Activated CD8-positive, alpha-beta T cell treated with anti-CD3 and anti-CD28 coated beads, Interleukin-2, amount 10 ng/mL, durations not matched to agents 7 days and 5 days (primary cell): ENCODE measurements at regions not wholly inside any gene's neighbourhood (a gene's known extent, or its start where the extent isn't known, plus 50 kb on each side); places are given as distances from the start of the nearest gene placed in this dataset.

Experiments used
- ATAC-seq: fragments of 150-1000 bp; cut with Tn5 transposase; one replicate; pipeline ENCODE4 v1.10.0; 2021; ENCODE audit warnings: moderate library complexity
- CTCF ChIA-PET: fragments of 350-600 bp; sonication (Branson Sonifier 250); formaldehyde crosslinking; loops from one replicate; lab custom pipeline; 2021; ENCODE audit warnings: antibody characterized with exemption; lab: Charles Lee
- POLR2A ChIA-PET: fragments of 350-600 bp; sonication (Branson Sonifier 250); formaldehyde crosslinking; loops from one replicate; lab custom pipeline; 2021; ENCODE audit warnings: antibody characterized with exemption; lab: Charles Lee
- DNase-seq: peaks from one replicate; pipeline ENCODE4 v3.0.0-alpha.2; 2020
- H3K27ac Mint-ChIP-seq: one replicate; pipeline ENCODE4 v1.8.0; 2021; ENCODE audit warnings: mild to moderate bottlenecking, mixed read lengths
- H3K27me3 Mint-ChIP-seq: one replicate; pipeline ENCODE4 v1.8.0; 2021; ENCODE audit warnings: low read depth, mixed read lengths
- H3K36me3 Mint-ChIP-seq: one replicate; pipeline ENCODE4 v1.8.0; 2021; ENCODE audit warnings: low read depth, mixed read lengths
- H3K4me1 Mint-ChIP-seq: one replicate; pipeline ENCODE4 v1.8.0; 2021; ENCODE audit warnings: low read depth, mixed read lengths
- H3K4me3 Mint-ChIP-seq: one replicate; pipeline ENCODE4 v1.8.0; 2021; ENCODE audit warnings: mild to moderate bottlenecking, mixed read lengths
- H3K9me3 Mint-ChIP-seq: one replicate; pipeline ENCODE4 v1.8.0; 2022; ENCODE audit warnings: mixed read lengths; ENCODE audit not compliant: insufficient read depth

DNA sequence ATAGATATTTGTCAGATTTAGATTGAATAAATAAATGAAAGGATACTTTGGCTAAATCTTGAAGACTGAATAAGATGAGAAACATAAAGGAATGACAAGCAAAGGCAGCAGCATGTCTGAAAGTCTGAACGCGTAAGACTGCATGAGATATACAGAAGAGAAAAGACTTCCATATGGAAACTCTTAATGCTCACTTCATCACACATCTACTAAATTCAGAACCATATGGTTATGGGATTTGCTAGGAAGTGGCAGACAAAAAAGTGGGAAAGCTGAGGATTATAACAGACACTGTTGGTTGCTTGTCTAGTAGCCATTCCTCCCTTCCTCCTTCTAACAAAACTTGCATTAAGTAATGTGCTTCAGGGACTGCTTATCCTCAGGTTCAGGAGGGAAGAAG lies 446.7 kb downstream of the KCTD12 start:
- no peaks in the 10 kb centered on the region for H3K4me1 Mint-ChIP-seq
- no peak overlapping the region for H3K27ac Mint-ChIP-seq
- H3K36me3 Mint-ChIP-seq: no peaks in the 10 kb centered on the region
- ChIA-PET POLR2A (no interaction called here), CTCF (no interaction called here)
- no peak overlapping the region for H3K4me3 Mint-ChIP-seq
- ATAC-seq (no peak), DNase-seq (no peak)
- no peaks in the 10 kb centered on the region for H3K9me3 Mint-ChIP-seq
- no peaks in the 10 kb centered on the region for H3K27me3 Mint-ChIP-seq

- POLR2A ChIA-PET: no interaction called here
- H3K36me3 Mint-ChIP-seq: no peaks in the 10 kb centered on the region
These were observed 448.2 kb downstream of the KCTD12 start for GRCh38 chr13:76438050-76438449.

DNA sequence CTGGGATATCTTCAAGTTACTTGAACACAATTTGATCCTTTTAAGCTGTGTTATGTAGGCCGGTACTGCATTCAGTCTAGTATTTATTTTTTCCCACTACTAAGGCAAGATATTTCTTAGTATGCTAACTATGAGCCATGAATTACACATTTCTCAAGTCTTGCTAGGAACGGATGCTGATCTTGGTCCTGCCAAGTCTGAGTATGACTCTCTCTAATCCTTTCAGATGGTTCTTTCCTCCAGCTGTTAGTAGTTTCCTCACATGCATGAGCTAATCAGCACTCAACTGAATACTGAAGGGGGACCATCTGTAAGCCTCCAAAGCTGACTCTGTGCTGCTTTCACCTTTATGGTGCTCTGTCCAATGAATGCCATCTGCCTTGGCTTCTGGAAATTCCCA lies 460.3 kb downstream of the KCTD12 start:
- CTCF ChIA-PET: no interaction called here
- ATAC-seq (no peak), DNase-seq (no peak)
- Mint-ChIP-seq H3K9me3 (no peaks in the 10 kb centered on the region), H3K27ac (no peak overlapping the region), H3K4me3 (no peak overlapping the region), H3K4me1 (no peaks in the 10 kb centered on the region), H3K36me3 (no peaks in the 10 kb centered on the region), H3K27me3 (no peaks in the 10 kb centered on the region)
- POLR2A ChIA-PET: no interaction called here

More at GRCh38 chr13:76438050-76438449, 448.2 kb downstream of the KCTD12 start:
- CTCF ChIA-PET: no interaction called here
- ATAC-seq (no peak), DNase-seq (no peak)
- Mint-ChIP-seq H3K27ac (no peak overlapping the region), H3K4me1 (no peaks in the 10 kb centered on the region), H3K9me3 (no peaks in the 10 kb centered on the region), H3K4me3 (no peak overlapping the region), H3K27me3 (no peaks in the 10 kb centered on the region)

- POLR2A ChIA-PET: no interaction called here
- Mint-ChIP-seq H3K9me3 (no peaks in the 10 kb centered on the region), H3K27ac (no peak overlapping the region), H3K36me3 (no peaks in the 10 kb centered on the region), H3K4me3 (no peak overlapping the region), H3K4me1 (no peaks in the 10 kb centered on the region), H3K27me3 (no peaks in the 10 kb centered on the region)
- CTCF ChIA-PET: no interaction called here
- DNase-seq (no peak), ATAC-seq (no peak)
These were observed 465.2 kb downstream of the KCTD12 start for GRCh38 chr13:76421011-76421410.

DNA sequence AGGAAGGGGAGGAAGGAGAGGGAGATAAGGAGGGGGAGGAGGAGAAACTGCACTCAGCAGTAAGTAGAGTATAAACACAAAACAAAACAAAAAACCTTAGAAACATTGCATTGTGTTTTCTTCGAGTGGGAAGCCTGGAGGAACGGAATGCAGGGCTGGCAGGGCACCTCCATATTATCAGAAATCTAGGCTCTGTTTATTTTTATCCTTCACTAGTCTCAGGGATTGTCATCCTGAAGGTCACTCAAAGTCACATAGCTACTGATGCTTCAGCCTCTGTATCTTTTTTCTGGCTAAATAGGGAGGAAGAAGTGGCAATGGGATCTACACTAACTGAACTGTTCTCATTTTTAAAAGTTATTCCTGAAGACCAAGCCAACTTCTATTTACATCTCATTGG lies 467.8 kb downstream of the KCTD12 start:
- Mint-ChIP-seq H3K4me3 (no peak overlapping the region), H3K36me3 (no peaks in the 10 kb centered on the region), H3K27ac (no peak overlapping the region), H3K27me3 (no peaks in the 10 kb centered on the region), H3K4me1 (no peaks in the 10 kb centered on the region), H3K9me3 (no peaks in the 10 kb centered on the region)
- no peak for ATAC-seq
- ChIA-PET CTCF (interaction anchor here (0.6 kb wide), 1 partner anchor 541 kb away, joined by 3 read pairs; no protein-coding TSS in a partner anchor), POLR2A (interaction anchor here (0.7 kb wide), 1 partner anchor 986 kb away, joined by 3 read pairs; no protein-coding TSS in a partner anchor)
- no peak for DNase-seq

GRCh38 chr13:76414320-76414719 lies 471.9 kb downstream of the KCTD12 start:
- ChIA-PET POLR2A (no interaction called here), CTCF (no interaction called here)
- no peaks in the 10 kb centered on the region for H3K27me3 Mint-ChIP-seq
- no peak overlapping the region for H3K27ac Mint-ChIP-seq
- no peaks in the 10 kb centered on the region for H3K4me1 Mint-ChIP-seq
- no peaks in the 10 kb centered on the region for H3K36me3 Mint-ChIP-seq
- no peak for DNase-seq
- ATAC-seq: no peak
- H3K9me3 Mint-ChIP-seq: no peaks in the 10 kb centered on the region
- no peak overlapping the region for H3K4me3 Mint-ChIP-seq

DNA sequence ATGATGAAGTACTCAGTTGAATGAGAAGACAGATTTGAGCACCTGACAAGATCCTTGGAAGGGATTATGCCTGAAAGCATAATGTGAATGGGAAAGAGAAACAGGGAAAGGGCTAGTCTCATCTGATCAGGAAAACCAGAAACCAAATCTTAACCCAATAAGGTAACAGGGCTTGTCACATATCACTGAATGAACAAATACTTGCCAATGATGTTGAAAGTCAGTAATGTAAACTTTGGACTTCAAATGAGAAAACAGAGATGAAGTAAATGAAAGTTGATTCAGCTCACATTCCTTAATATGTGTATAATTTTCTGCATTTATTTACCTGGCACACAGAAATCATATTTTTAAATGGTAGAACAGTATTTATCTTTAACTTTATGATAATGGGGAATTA lies 480.0 kb downstream of the KCTD12 start:
- ChIA-PET CTCF (no interaction called here), POLR2A (no interaction called here)
- H3K27ac Mint-ChIP-seq: no peak overlapping the region
- H3K4me1 Mint-ChIP-seq: no peaks in the 10 kb centered on the region
- DNase-seq (no peak), ATAC-seq (no peak)
- H3K9me3 Mint-ChIP-seq: no peaks in the 10 kb centered on the region
- H3K4me3 Mint-ChIP-seq: no peak overlapping the region
- no peaks in the 10 kb centered on the region for H3K36me3 Mint-ChIP-seq
- H3K27me3 Mint-ChIP-seq: no peaks in the 10 kb centered on the region

DNA sequence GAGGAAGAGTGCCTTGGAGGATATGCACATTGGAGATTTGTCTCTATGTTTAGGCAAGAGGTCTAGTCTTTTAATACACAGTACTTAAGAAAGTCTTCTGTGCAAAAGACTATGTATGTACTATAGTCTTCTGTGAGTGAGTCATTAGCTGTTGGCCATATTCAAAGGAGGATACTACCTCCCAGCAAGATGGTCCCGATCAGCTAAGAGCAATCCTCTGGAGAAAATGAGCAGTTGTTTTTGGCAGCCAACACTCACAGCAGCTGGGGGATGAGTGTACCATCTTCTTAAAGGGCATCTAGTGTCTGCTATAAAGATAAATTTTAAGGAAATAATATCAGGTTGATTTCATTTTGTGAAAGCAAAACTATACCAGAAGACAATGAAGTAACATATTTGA lies 487.8 kb downstream of the KCTD12 start:
- Mint-ChIP-seq H3K4me3 (no peak overlapping the region), H3K36me3 (no peaks in the 10 kb centered on the region), H3K4me1 (no peaks in the 10 kb centered on the region), H3K9me3 (no peaks in the 10 kb centered on the region), H3K27ac (no peak overlapping the region), H3K27me3 (no peaks in the 10 kb centered on the region)
- ChIA-PET POLR2A (no interaction called here), CTCF (no interaction called here)
- DNase-seq (no peak), ATAC-seq (no peak)

GRCh38 chr13:76397413-76397812 lies 488.8 kb downstream of the KCTD12 start:
- ChIA-PET POLR2A (interaction anchor here (0.6 kb wide), 1 partner anchor 840 kb away, joined by 4 read pairs; no protein-coding TSS in a partner anchor), CTCF (no interaction called here)
- H3K4me3 Mint-ChIP-seq: no peak overlapping the region
- DNase-seq: no peak
- no peaks in the 10 kb centered on the region for H3K4me1 Mint-ChIP-seq
- no peaks in the 10 kb centered on the region for H3K9me3 Mint-ChIP-seq
- no peaks in the 10 kb centered on the region for H3K27me3 Mint-ChIP-seq
- H3K27ac Mint-ChIP-seq: no peak overlapping the region
- no peak for ATAC-seq
- no peaks in the 10 kb centered on the region for H3K36me3 Mint-ChIP-seq

GRCh38 chr13:76389321-76389720 lies 496.9 kb downstream of the KCTD12 start:
- DNase-seq (no peak), ATAC-seq (no peak)
- Mint-ChIP-seq H3K36me3 (no peaks in the 10 kb centered on the region), H3K4me3 (no peak overlapping the region), H3K9me3 (no peaks in the 10 kb centered on the region), H3K4me1 (no peaks in the 10 kb centered on the region), H3K27me3 (no peaks in the 10 kb centered on the region), H3K27ac (no peak overlapping the region)
- POLR2A ChIA-PET: no interaction called here
- CTCF ChIA-PET: no interaction called here

DNA sequence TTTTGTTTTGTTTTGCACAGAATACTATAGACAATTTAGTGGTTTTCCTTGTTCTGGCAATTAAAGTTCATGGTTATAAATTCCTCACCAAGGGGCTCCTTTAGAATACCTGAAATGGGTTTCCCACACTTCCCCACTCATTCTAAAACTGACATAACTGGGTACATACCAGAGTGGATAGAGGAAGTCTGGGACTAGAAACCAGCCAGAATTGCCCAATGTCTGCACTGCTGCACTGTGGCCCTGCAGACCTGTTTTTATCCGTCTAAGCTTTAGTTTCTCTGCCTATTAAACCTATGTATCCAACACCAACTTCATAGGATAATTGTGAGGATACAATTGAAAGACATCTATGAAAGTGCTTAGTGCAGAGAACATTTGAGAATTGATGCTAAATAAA lies 498.6 kb downstream of the KCTD12 start:
- H3K4me3 Mint-ChIP-seq: no peak overlapping the region
- H3K4me1 Mint-ChIP-seq: no peaks in the 10 kb centered on the region
- CTCF ChIA-PET: no interaction called here
- H3K27me3 Mint-ChIP-seq: no peaks in the 10 kb centered on the region
- ATAC-seq: no peak
- DNase-seq: no peak
- H3K9me3 Mint-ChIP-seq: no peaks in the 10 kb centered on the region
- H3K36me3 Mint-ChIP-seq: no peaks in the 10 kb centered on the region
- no peak overlapping the region for H3K27ac Mint-ChIP-seq
- POLR2A ChIA-PET: no interaction called here

- ChIA-PET CTCF (no interaction called here), POLR2A (no interaction called here)
- no peaks in the 10 kb centered on the region for H3K4me1 Mint-ChIP-seq
- no peak overlapping the region for H3K4me3 Mint-ChIP-seq
- no peaks in the 10 kb centered on the region for H3K9me3 Mint-ChIP-seq
- no peaks in the 10 kb centered on the region for H3K27me3 Mint-ChIP-seq
- DNase-seq: no peak
- no peak overlapping the region for H3K27ac Mint-ChIP-seq
- ATAC-seq: no peak
- H3K36me3 Mint-ChIP-seq: no peaks in the 10 kb centered on the region
These were observed 499.9 kb downstream of the KCTD12 start for GRCh38 chr13:76386321-76386720.

DNA sequence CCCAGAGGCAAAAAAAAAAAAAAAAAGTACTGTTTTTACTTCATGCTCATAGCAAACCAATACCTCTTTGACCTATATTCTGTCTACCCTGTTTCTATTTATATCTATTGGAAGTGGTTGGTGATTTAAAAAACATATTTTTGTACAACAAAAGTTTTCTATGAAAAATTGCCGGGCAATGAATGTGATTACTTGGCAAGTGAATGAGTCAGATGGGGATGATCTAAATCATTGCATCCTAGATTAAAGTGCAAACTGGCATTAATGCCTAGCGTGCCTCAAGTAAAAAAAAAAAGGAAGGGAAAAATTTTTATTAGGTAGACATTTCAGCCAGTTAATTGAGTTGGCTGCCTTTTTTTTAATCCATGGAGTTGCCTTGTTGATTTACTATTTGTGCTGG lies 500.6 kb downstream of the KCTD12 start:
- Mint-ChIP-seq H3K4me3 (no peak overlapping the region), H3K36me3 (no peaks in the 10 kb centered on the region), H3K27me3 (no peaks in the 10 kb centered on the region), H3K4me1 (no peaks in the 10 kb centered on the region), H3K27ac (no peak overlapping the region), H3K9me3 (no peaks in the 10 kb centered on the region)
- ATAC-seq (no peak), DNase-seq (no peak)
- ChIA-PET POLR2A (no interaction called here), CTCF (no interaction called here)
